H1 (cell line): ENCODE measurements at regions not wholly inside any gene's neighbourhood (a gene's known extent, or its start where the extent isn't known, plus 50 kb on each side); places are given as distances from the start of the nearest gene placed in this dataset.

Experiments
- CTCF ChIA-PET: fragments of 300-600 bp; sonication (Branson Sonifier 250); formaldehyde crosslinking; loops from one replicate; lab custom pipeline; 2021; ENCODE audit not compliant: partially characterized antibody; lab: Charles Lee
- POLR2A ChIA-PET: fragments of 300-600 bp; sonication (Branson Sonifier 250); formaldehyde crosslinking; loops from one replicate; lab custom pipeline; 2021; ENCODE audit warnings: inconsistent platforms; ENCODE audit not compliant: partially characterized antibody; lab: Charles Lee
- DNase-seq, 2 experiments: peaks; one replicate each; pipeline versions ENCODE4 v3.0.0 to v3.0.0-alpha.2; 2010 to 2022; ENCODE audit warnings: low spot score in 2 of 2, low read depth in 1 of 2, mixed read lengths in 1 of 2
- FAIRE-seq: peaks from 2 replicates; lab custom pipeline; 2011; peaks lifted over from hg19 to GRCh38; lab: Jason Lieb, UNC
- H2AFZ ChIP-seq: 2 replicates; pipeline ENCODE4 v1.8.1; 2012; ENCODE audit warnings: low read length, inconsistent platforms
- H2AK5ac ChIP-seq: 2 replicates; pipeline ENCODE4 v1.6.1; 2013; ENCODE audit warnings: low read depth, low read length
- H2BK120ac ChIP-seq: replicated peaks from 2 replicates; pipeline ENCODE3; 2013; ENCODE audit warnings: low read depth, low read length, inconsistent platforms
- H2BK12ac ChIP-seq: 2 replicates; pipeline ENCODE4 v1.6.1; 2013; ENCODE audit warnings: low read depth, low read length
- H2BK15ac ChIP-seq: 2 replicates; pipeline ENCODE4 v1.6.1; 2013; ENCODE audit warnings: low read length
- H2BK20ac ChIP-seq: 2 replicates; pipeline ENCODE4 v1.6.1; 2013; ENCODE audit warnings: low read length
- H2BK5ac ChIP-seq: 2 replicates; pipeline ENCODE4 v1.6.1; 2013; ENCODE audit warnings: low read depth, low read length
- H3K14ac ChIP-seq: 2 replicates; pipeline ENCODE4 v1.6.1; 2013; ENCODE audit warnings: inconsistent platforms; ENCODE audit not compliant: insufficient read length
- H3K18ac ChIP-seq: 2 replicates; pipeline ENCODE4 v1.6.1; 2013; ENCODE audit warnings: low read length; ENCODE audit errors: extremely low read depth
- H3K23ac ChIP-seq: 2 replicates; pipeline ENCODE4 v1.6.1; 2013; ENCODE audit warnings: inconsistent platforms; ENCODE audit not compliant: insufficient read length
- H3K23me2 ChIP-seq: 2 replicates; pipeline ENCODE4 v1.6.1; 2013; ENCODE audit warnings: low read depth, low read length
- H3K27ac ChIP-seq: 2 replicates; pipeline ENCODE4 v1.6.1; 2011; ENCODE audit warnings: low read depth, low read length, inconsistent platforms
- H3K27me3 ChIP-seq, 4 experiments: replicated peaks in 1 of 4; 1 replicate in 1 of 4; 2 replicates in 3 of 4; pipeline versions ENCODE4 v1.6.1 to v1.8.1; 2011 to 2013; ENCODE audit warnings: low read length in 3 of 4, mild to moderate bottlenecking in 3 of 4, inconsistent platforms in 2 of 4, mixed read lengths in 2 of 4, moderate library complexity in 1 of 4; ENCODE audit not compliant: control insufficient read depth in 3 of 4, insufficient read depth in 3 of 4; ENCODE audit errors: extremely low read depth in 1 of 4
- H3K36me3 ChIP-seq, 4 experiments: 2 replicates each; pipeline versions ENCODE4 v1.6.1 to v1.8.1; 2011 to 2013; ENCODE audit warnings: mild to moderate bottlenecking in 4 of 4, low read length in 3 of 4, moderate library complexity in 2 of 4, control low read depth in 1 of 4, inconsistent platforms in 1 of 4; ENCODE audit not compliant: insufficient read depth in 4 of 4, control insufficient read depth in 2 of 4
- H3K4ac ChIP-seq: replicated peaks from 2 replicates; pipeline ENCODE3; 2013; ENCODE audit warnings: low read length, low read depth, mixed read lengths, inconsistent platforms; ENCODE audit not compliant: insufficient read length
- H3K4me1 ChIP-seq, 4 experiments: replicated peaks in 1 of 4; 1 replicate in 1 of 4; 2 replicates in 3 of 4; pipeline versions ENCODE4 v1.6.1 to v1.8.1; 2011 to 2013; ENCODE audit warnings: low read length in 3 of 4, inconsistent platforms in 2 of 4, mixed read lengths in 1 of 4; ENCODE audit not compliant: insufficient read depth in 4 of 4, control insufficient read depth in 3 of 4
- H3K4me2 ChIP-seq, 2 experiments: 2 replicates each; pipeline versions ENCODE4 v1.6.1 to v1.8.1; 2011 to 2013; ENCODE audit warnings: low read depth in 2 of 2, low read length in 2 of 2, control low read depth in 1 of 2, inconsistent platforms in 1 of 2, mild to moderate bottlenecking in 1 of 2; ENCODE audit not compliant: insufficient read depth in 1 of 2
- H3K4me3 ChIP-seq, 4 experiments: fragments of 200-600, 300-600 bp in 1 of 4; sonication (generic), shearing (Covaris generic), sonication (Bioruptor Twin) in 1 of 4; 2 replicates each; pipeline versions ENCODE4 v1.5.1 to v1.8.1; 2011 to 2016; ENCODE audit warnings: low read length in 4 of 4, low read depth in 3 of 4, control low read depth in 2 of 4, inconsistent platforms in 2 of 4, mild to moderate bottlenecking in 2 of 4, mixed read lengths in 1 of 4, moderate library complexity in 1 of 4; ENCODE audit not compliant: insufficient read depth in 2 of 4; ENCODE audit errors: extremely low read depth in 1 of 4
- H3K56ac ChIP-seq: replicated peaks from 2 replicates; pipeline ENCODE3; 2013; ENCODE audit warnings: low read depth, mild to moderate bottlenecking, mixed read lengths, low read length, inconsistent platforms; ENCODE audit not compliant: insufficient read length
- H3K79me1 ChIP-seq: 2 replicates; pipeline ENCODE4 v1.6.1; 2013; ENCODE audit warnings: low read depth, low read length, control low read depth
- H3K79me2 ChIP-seq, 2 experiments: 2 replicates each; pipeline versions ENCODE4 v1.6.1 to v1.8.1; 2012 to 2013; ENCODE audit warnings: low read length in 2 of 2, mild to moderate bottlenecking in 2 of 2, inconsistent platforms in 1 of 2; ENCODE audit not compliant: insufficient read depth in 2 of 2, control insufficient read depth in 1 of 2
- H3K9ac ChIP-seq, 4 experiments: replicated peaks in 1 of 4; 1 replicate in 1 of 4; 2 replicates in 3 of 4; pipeline versions ENCODE4 v1.6.1 to v1.8.1; 2011 to 2013; ENCODE audit warnings: low read depth in 3 of 4, low read length in 3 of 4, control low read depth in 2 of 4, mild to moderate bottlenecking in 2 of 4, moderate library complexity in 2 of 4, inconsistent platforms in 1 of 4; ENCODE audit errors: extremely low read depth in 1 of 4
- H3K9me3 ChIP-seq, 2 experiments: 2 replicates each; pipeline versions ENCODE4 v1.6.1 to v1.8.1; 2012 to 2013; ENCODE audit warnings: mild to moderate bottlenecking in 2 of 2, moderate library complexity in 2 of 2, control low read depth in 1 of 2, inconsistent platforms in 1 of 2, low read depth in 1 of 2, low read length in 1 of 2, mixed read lengths in 1 of 2; ENCODE audit not compliant: insufficient read depth in 2 of 2
- H4K20me1 ChIP-seq, 2 experiments: replicated peaks in 1 of 2; 2 replicates each; pipeline versions ENCODE3 to v1.8.1; 2011 to 2013; ENCODE audit warnings: inconsistent platforms in 2 of 2, low read length in 2 of 2, mild to moderate bottlenecking in 1 of 2; ENCODE audit not compliant: insufficient read depth in 2 of 2, control insufficient read depth in 1 of 2
- H4K5ac ChIP-seq: 2 replicates; pipeline ENCODE4 v1.6.1; 2013; ENCODE audit warnings: low read length, low read depth, mixed read lengths, inconsistent platforms; ENCODE audit not compliant: insufficient read length
- H4K8ac ChIP-seq: 2 replicates; pipeline ENCODE4 v1.8.0; 2013; ENCODE audit warnings: mild to moderate bottlenecking, moderate library complexity, low read length, inconsistent platforms; ENCODE audit not compliant: insufficient read depth; ENCODE audit errors: extremely low read depth
- H4K91ac ChIP-seq: replicated peaks from 2 replicates; pipeline ENCODE3; 2013; ENCODE audit warnings: low read length, mixed read lengths, inconsistent platforms; ENCODE audit not compliant: insufficient read length
- CEBPB ChIP-seq: IDR thresholded peaks from 2 replicates; pipeline ENCODE4 v1.6.1; 2012; ENCODE audit warnings: low read depth, low read length
- CHD2 ChIP-seq: IDR thresholded peaks from 2 replicates; pipeline ENCODE4 v1.6.1; 2012; ENCODE audit warnings: low read length, improper control_type of control experiment
- CTBP2 ChIP-seq: IDR thresholded peaks from 2 replicates; pipeline ENCODE4 v1.7.0; 2011; ENCODE audit warnings: borderline replicate concordance, mild to moderate bottlenecking, moderate library complexity, mixed read lengths, low read length; ENCODE audit not compliant: insufficient read depth, insufficient read length
- GABPA ChIP-seq: IDR thresholded peaks from 2 replicates; pipeline ENCODE4 v1.6.1; 2011; ENCODE audit warnings: mild to moderate bottlenecking, low read length, moderate library complexity, borderline replicate concordance; ENCODE audit not compliant: insufficient read depth
- KDM1A ChIP-seq: fragments of 200-600, 300-600 bp; sonication (generic); IDR thresholded peaks from 2 replicates; pipeline ENCODE4 v1.7.1; 2016; ENCODE audit warnings: mild to moderate bottlenecking, low read length, borderline replicate concordance
- POU5F1 ChIP-seq: IDR thresholded peaks from 2 replicates; pipeline ENCODE4 v1.6.1; 2011; ENCODE audit warnings: low read depth, mild to moderate bottlenecking, low read length, moderate library complexity
- SIRT6 ChIP-seq: IDR thresholded peaks from one replicate; pipeline ENCODE4 v1.7.1; 2012; ENCODE audit warnings: low read length, inconsistent platforms
- ZNF274 ChIP-seq: IDR thresholded peaks from 2 replicates; pipeline ENCODE4 v1.7.0; 2012; ENCODE audit warnings: low read length, borderline replicate concordance; ENCODE audit errors: extremely low read depth
- WGBS, 2 experiments: shearing (Covaris generic) in 1 of 2; methylation state at CpG; one replicate each; pipeline versions ENCODE4 v1.1.6 to v1.1.7; 2013 to 2015; ENCODE audit warnings: low lambda C conversion rate in 2 of 2, mixed read lengths in 2 of 2, inconsistent platforms in 1 of 2, low coverage in 1 of 2, missing lambda C conversion rate in 1 of 2; ENCODE audit not compliant: insufficient replicate concordance in 2 of 2, insufficient coverage in 1 of 2, insufficient read length in 1 of 2; ENCODE audit errors: extremely low coverage in 1 of 2, missing lambda C conversion rate in 1 of 2; 5-methylcytosine and 5-hydroxymethylcytosine counted together
- TF ChIP-seq, protein P1 (sequence below), 3 experiments: IDR thresholded peaks; 1 replicate in 2 of 3; 2 replicates in 1 of 3; pipeline versions ENCODE4 v1.5.1 to v1.6.1; 2011; ENCODE audit warnings: low read length in 3 of 3, mild to moderate bottlenecking in 3 of 3, inconsistent platforms in 2 of 3, low read depth in 1 of 3, moderate library complexity in 1 of 3; ENCODE audit not compliant: insufficient read depth in 1 of 3; ENCODE audit errors: control extremely low read depth in 1 of 3
- TF ChIP-seq, protein P2 (sequence below): IDR thresholded peaks from 2 replicates; pipeline ENCODE4 v1.6.1; 2012; ENCODE audit warnings: low read length, inconsistent platforms

DNA sequence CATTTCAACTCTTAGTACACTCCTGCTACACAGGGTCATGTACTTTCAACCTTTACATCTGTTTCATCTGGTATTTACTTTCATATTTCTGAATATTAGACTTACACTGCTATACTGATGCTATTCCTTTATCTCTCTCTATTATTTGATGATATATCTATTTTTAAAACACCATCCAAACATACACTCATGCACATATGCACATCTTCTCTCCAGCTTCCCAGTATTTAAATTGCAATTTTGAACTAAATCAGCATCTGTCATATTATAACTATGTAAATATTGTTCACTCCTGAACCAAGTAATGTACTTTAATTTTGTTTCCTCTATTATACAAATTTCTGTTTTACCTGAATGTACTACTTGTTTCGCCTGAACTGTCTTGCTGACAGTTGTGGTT, 293.6 kb upstream of the FLRT2 start:
- Histone ChIP-seq H3K18ac (no peak overlapping the region), H3K56ac (no peak overlapping the region), H3K79me2 (no peaks in the 10 kb centered on the region), H3K79me1 (no peaks in the 10 kb centered on the region), H3K4me3 (no peak overlapping the region), H3K4me2 (no peak overlapping the region), H3K9me3 (no peaks in the 10 kb centered on the region), H2BK120ac (no peak overlapping the region), H4K5ac (no peak overlapping the region), H3K23ac (no peak overlapping the region), H2AK5ac (no peak overlapping the region), H2BK20ac (no peak overlapping the region), H2BK5ac (no peak overlapping the region), H3K4ac (no peak overlapping the region), H2BK12ac (no peak overlapping the region), H4K20me1 (no peaks in the 10 kb centered on the region), H3K23me2 (no peaks in the 10 kb centered on the region), H4K91ac (no peak overlapping the region), H3K9ac (no peak overlapping the region), H3K36me3 (no peaks in the 10 kb centered on the region), H2BK15ac (no peak overlapping the region), H3K14ac (no peak overlapping the region), H3K27me3 (no peaks in the 10 kb centered on the region), H3K4me1 (peaks cover 0 to 4% (median 0%) of the 10 kb centered on the region in 4 experiments; a peak in 2 of 7 replicates), H4K8ac (no peak overlapping the region), H2AFZ (no peak overlapping the region), H3K27ac (no peak overlapping the region)
- POLR2A ChIA-PET: no interaction called here
- no peak for TF ChIP-seq POU5F1
- no peak for TF ChIP-seq SIRT6
- TF ChIP-seq KDM1A: no peak
- no peak for TF ChIP-seq CTBP2
- no peak for TF ChIP-seq ZNF274
- TF ChIP-seq, protein P1, sequence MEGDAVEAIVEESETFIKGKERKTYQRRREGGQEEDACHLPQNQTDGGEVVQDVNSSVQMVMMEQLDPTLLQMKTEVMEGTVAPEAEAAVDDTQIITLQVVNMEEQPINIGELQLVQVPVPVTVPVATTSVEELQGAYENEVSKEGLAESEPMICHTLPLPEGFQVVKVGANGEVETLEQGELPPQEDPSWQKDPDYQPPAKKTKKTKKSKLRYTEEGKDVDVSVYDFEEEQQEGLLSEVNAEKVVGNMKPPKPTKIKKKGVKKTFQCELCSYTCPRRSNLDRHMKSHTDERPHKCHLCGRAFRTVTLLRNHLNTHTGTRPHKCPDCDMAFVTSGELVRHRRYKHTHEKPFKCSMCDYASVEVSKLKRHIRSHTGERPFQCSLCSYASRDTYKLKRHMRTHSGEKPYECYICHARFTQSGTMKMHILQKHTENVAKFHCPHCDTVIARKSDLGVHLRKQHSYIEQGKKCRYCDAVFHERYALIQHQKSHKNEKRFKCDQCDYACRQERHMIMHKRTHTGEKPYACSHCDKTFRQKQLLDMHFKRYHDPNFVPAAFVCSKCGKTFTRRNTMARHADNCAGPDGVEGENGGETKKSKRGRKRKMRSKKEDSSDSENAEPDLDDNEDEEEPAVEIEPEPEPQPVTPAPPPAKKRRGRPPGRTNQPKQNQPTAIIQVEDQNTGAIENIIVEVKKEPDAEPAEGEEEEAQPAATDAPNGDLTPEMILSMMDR (IDR thresholded peaks at IDR 0.05; ENCODE audit: control extremely low read depth in 1 of 3, insufficient read depth in 1 of 3, low read depth in 1 of 3, low read length in 3 of 3): no peak
- no peak for TF ChIP-seq CHD2
- no peak for TF ChIP-seq CEBPB
- TF ChIP-seq GABPA: no peak
- TF ChIP-seq, protein P2, sequence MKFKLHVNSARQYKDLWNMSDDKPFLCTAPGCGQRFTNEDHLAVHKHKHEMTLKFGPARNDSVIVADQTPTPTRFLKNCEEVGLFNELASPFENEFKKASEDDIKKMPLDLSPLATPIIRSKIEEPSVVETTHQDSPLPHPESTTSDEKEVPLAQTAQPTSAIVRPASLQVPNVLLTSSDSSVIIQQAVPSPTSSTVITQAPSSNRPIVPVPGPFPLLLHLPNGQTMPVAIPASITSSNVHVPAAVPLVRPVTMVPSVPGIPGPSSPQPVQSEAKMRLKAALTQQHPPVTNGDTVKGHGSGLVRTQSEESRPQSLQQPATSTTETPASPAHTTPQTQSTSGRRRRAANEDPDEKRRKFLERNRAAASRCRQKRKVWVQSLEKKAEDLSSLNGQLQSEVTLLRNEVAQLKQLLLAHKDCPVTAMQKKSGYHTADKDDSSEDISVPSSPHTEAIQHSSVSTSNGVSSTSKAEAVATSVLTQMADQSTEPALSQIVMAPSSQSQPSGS: no peak
- FAIRE-seq: no peak
- 100% methylated on average over 1 of the region's 1 CpG; no CpG with 5 or more reads in 1 of the 2 experiments for WGBS, 2 experiments
- DNase-seq: no peak
- CTCF ChIA-PET: no interaction called here
